K562 (cell line): ENCODE measurements at regions not wholly inside any gene's neighbourhood (a gene's known extent, or its start where the extent isn't known, plus 50 kb on each side); places are given as distances from the start of the nearest gene placed in this dataset.

Experiments
- ATAC-seq: fragments of 200-7000 bp; cut with Tn5 transposase; 3 replicates; pipeline ENCODE4 v1.9.1; 2020; ENCODE audit warnings: moderate library complexity
- BruUV-seq: library from RNA; stranded (reverse); fragments of 400-500 nt; replicated peaks from 2 replicates; lab custom pipeline; 2021; lab: Mats Ljungman, UMichigan
- CTCF ChIA-PET: fragments of 300-600 bp; formaldehyde crosslinking; extraction: SDS; loops from one replicate; lab custom pipeline; 2021; ENCODE audit warnings: low intra/inter-chr PET ratio; lab: Yijun Ruan, JAX
- POLR2A ChIA-PET: fragments of 300-600, 350-650 bp; sonication (Branson Sonifier 250); formaldehyde crosslinking; extraction: SDS; loops from one replicate; lab custom pipeline; 2021; ENCODE audit warnings: antibody characterized with exemption, inconsistent platforms; lab: Yijun Ruan, JAX
- DNase-seq, 4 experiments: peaks; one replicate each; pipeline versions ENCODE4 v3.0.0 to v3.0.0-alpha.2; 2011 to 2018; ENCODE audit warnings: low spot score in 3 of 4, mixed read lengths in 3 of 4; ENCODE audit errors: extremely low read depth in 1 of 4
- FAIRE-seq: peaks from 2 replicates; lab custom pipeline; 2011; peaks lifted over from hg19 to GRCh38; lab: Jason Lieb, UNC
- H2AFZ ChIP-seq: 2 replicates; pipeline ENCODE4 v1.6.0; 2011; ENCODE audit warnings: low read depth, low read length, control low read depth, inconsistent platforms
- H3K27ac ChIP-seq: fragments of 200-600 bp; 3 replicates; pipeline ENCODE4 v1.8.0; 2011; ENCODE audit warnings: low read depth, mild to moderate bottlenecking, control low read depth, inconsistent platforms, low read length, moderate library complexity, mixed read lengths; ENCODE audit errors: extremely low read depth
- H3K27me3 ChIP-seq, 2 experiments: fragments of 300-600 bp in 1 of 2; 2 replicates in 1 of 2; 3 replicates in 1 of 2; pipeline versions ENCODE4 v1.6.0 to v1.8.0; 2011; ENCODE audit warnings: inconsistent platforms in 2 of 2, low read length in 2 of 2, mild to moderate bottlenecking in 1 of 2, mixed read lengths in 1 of 2, moderate library complexity in 1 of 2; ENCODE audit not compliant: control insufficient read depth in 2 of 2, insufficient read depth in 2 of 2
- H3K36me3 ChIP-seq: fragments of 300-600 bp; 3 replicates; pipeline ENCODE4 v1.8.0; 2011; ENCODE audit warnings: mild to moderate bottlenecking, low read length, inconsistent platforms; ENCODE audit not compliant: control insufficient read depth, insufficient read depth
- H3K4me1 ChIP-seq, 2 experiments: fragments of 200-600 bp in 1 of 2; replicated peaks in 1 of 2; 2 replicates in 1 of 2; 3 replicates in 1 of 2; pipeline versions ENCODE4 v1.5.1 to v1.8.0; 2011; ENCODE audit warnings: inconsistent platforms in 2 of 2, low read length in 2 of 2, mild to moderate bottlenecking in 1 of 2, mixed read lengths in 1 of 2, moderate library complexity in 1 of 2; ENCODE audit not compliant: control insufficient read depth in 2 of 2, insufficient read depth in 2 of 2
- H3K4me2 ChIP-seq: 2 replicates; pipeline ENCODE4 v1.6.1; 2011; ENCODE audit warnings: low read length, control low read depth, inconsistent platforms, mixed read lengths; ENCODE audit not compliant: insufficient read depth
- H3K4me3 ChIP-seq: fragments of 200-600 bp; sonication (generic), shearing (Covaris generic); 2 replicates; pipeline ENCODE4 v1.5.1; 2016; ENCODE audit warnings: control low read depth, inconsistent platforms
- H3K79me2 ChIP-seq: fragments of 200-600 bp; 3 replicates; pipeline ENCODE4 v1.8.0; 2011; ENCODE audit warnings: low read length, inconsistent platforms; ENCODE audit not compliant: control insufficient read depth, insufficient read depth
- H3K9ac ChIP-seq, 2 experiments: 2 replicates each; pipeline versions ENCODE4 v1.6.0 to v1.6.1; 2011; ENCODE audit warnings: low read depth in 2 of 2, low read length in 2 of 2, control low read depth in 1 of 2, inconsistent platforms in 1 of 2, mild to moderate bottlenecking in 1 of 2, mixed read lengths in 1 of 2; ENCODE audit not compliant: insufficient read depth in 1 of 2
- H3K9me1 ChIP-seq: one replicate; pipeline ENCODE4 v1.6.0; 2011; ENCODE audit warnings: inconsistent platforms, mild to moderate bottlenecking, low read length, moderate library complexity; ENCODE audit not compliant: control insufficient read depth, insufficient read depth
- H3K9me3 ChIP-seq: replicated peaks from 2 replicates; pipeline ENCODE4 v1.5.1; 2011; ENCODE audit warnings: low read depth, low read length, inconsistent platforms; ENCODE audit not compliant: control insufficient read depth, insufficient read depth
- H4K20me1 ChIP-seq: replicated peaks from 2 replicates; pipeline ENCODE4 v1.6.1; 2011; ENCODE audit warnings: low read length, inconsistent platforms, mixed read lengths; ENCODE audit not compliant: control insufficient read depth, insufficient read depth
- CHD7 ChIP-seq: fragments of 200-600 bp; sonication (generic); IDR thresholded peaks from one replicate; pipeline ENCODE4 v1.6.1; 2012; ENCODE audit warnings: mild to moderate bottlenecking, low read depth, low read length, inconsistent platforms
- ZNF551 ChIP-seq: fragments of 250-450 bp; sonication (Bioruptor Pico); IDR thresholded peaks from 2 replicates; pipeline ENCODE4 v1.5.0; 2021; ENCODE audit warnings: mild to moderate bottlenecking, moderate library complexity
- WGBS: fragments of 100-300 bp; shearing (Covaris generic); methylation state at CpG from one replicate; pipeline ENCODE4 v1.1.6; 2016; ENCODE audit warnings: low coverage, mixed read lengths; ENCODE audit not compliant: insufficient coverage; ENCODE audit errors: missing lambda C conversion rate; 5-methylcytosine and 5-hydroxymethylcytosine counted together
- in situ Hi-C: fragments of 300-500 bp; cut with MboI; formaldehyde crosslinking; loops from 4 replicates; pipeline ENCODE4 v1.15.0; 2018; ENCODE audit warnings: inconsistent platforms, mixed read lengths
- intact Hi-C: fragments of 100-400 bp; cut with micrococcal nuclease; formaldehyde crosslinking; loops from 2 replicates; pipeline ENCODE4 v1.14.2; 2022
- TF ChIP-seq, protein P1 (sequence below): sonication (generic); formaldehyde crosslinking; IDR thresholded peaks from 2 replicates; pipeline ENCODE4 v1.8.0; 2022; ENCODE audit warnings: mild to moderate bottlenecking, missing genetic modification reagents

DNA sequence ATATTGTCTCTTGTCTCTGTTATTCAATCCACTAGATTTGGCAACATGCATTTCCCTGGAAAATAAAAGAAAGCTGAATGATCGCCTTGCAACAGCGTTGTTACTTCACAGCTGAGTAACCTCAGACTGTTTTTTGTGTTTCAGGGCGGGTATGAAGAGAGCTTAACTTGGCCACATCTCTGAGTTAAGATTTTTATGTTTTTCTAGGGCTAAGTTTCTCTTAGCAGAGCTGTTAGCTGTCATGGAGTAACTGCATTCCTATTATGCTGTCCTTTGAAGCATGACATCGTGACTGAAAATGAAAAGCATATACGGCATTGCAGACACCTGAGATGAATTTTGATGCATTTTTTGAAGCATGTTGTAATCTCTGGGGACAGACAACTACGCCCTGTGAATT is 1798.9 kb downstream of the PCDH7 start:
- CTCF ChIA-PET = no interaction called here
- no peak for FAIRE-seq
- H2AFZ ChIP-seq = no peak overlapping the region
- TF ChIP-seq CHD7 (no peak), ZNF551 (CRISPR knock-in tag) (no peak)
- TF ChIP-seq, protein P1, sequence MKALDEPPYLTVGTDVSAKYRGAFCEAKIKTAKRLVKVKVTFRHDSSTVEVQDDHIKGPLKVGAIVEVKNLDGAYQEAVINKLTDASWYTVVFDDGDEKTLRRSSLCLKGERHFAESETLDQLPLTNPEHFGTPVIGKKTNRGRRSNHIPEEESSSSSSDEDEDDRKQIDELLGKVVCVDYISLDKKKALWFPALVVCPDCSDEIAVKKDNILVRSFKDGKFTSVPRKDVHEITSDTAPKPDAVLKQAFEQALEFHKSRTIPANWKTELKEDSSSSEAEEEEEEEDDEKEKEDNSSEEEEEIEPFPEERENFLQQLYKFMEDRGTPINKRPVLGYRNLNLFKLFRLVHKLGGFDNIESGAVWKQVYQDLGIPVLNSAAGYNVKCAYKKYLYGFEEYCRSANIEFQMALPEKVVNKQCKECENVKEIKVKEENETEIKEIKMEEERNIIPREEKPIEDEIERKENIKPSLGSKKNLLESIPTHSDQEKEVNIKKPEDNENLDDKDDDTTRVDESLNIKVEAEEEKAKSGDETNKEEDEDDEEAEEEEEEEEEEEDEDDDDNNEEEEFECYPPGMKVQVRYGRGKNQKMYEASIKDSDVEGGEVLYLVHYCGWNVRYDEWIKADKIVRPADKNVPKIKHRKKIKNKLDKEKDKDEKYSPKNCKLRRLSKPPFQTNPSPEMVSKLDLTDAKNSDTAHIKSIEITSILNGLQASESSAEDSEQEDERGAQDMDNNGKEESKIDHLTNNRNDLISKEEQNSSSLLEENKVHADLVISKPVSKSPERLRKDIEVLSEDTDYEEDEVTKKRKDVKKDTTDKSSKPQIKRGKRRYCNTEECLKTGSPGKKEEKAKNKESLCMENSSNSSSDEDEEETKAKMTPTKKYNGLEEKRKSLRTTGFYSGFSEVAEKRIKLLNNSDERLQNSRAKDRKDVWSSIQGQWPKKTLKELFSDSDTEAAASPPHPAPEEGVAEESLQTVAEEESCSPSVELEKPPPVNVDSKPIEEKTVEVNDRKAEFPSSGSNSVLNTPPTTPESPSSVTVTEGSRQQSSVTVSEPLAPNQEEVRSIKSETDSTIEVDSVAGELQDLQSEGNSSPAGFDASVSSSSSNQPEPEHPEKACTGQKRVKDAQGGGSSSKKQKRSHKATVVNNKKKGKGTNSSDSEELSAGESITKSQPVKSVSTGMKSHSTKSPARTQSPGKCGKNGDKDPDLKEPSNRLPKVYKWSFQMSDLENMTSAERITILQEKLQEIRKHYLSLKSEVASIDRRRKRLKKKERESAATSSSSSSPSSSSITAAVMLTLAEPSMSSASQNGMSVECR (CRISPR knock-in tag) = no peak
- in situ Hi-C loops = no loop called here
- no TSS peak for BruUV-seq
- no peak overlapping the region for H3K27ac ChIP-seq
- H3K36me3 ChIP-seq = no peaks in the 10 kb centered on the region
- intact Hi-C loops = no loop called here
- WGBS = 1% methylated on average over 6 of the region's 6 CpGs
- H3K4me1 ChIP-seq = no peaks in the 10 kb centered on the region
- H3K9ac ChIP-seq = no peak overlapping the region
- no peaks in the 10 kb centered on the region for H3K9me3 ChIP-seq
- POLR2A ChIA-PET = no interaction called here
- H3K27me3 ChIP-seq = no peaks in the 10 kb centered on the region
- no peak overlapping the region for H3K4me2 ChIP-seq
- no peaks in the 10 kb centered on the region for H4K20me1 ChIP-seq
- no peaks in the 10 kb centered on the region for H3K9me1 ChIP-seq
- ATAC-seq = no peak
- H3K79me2 ChIP-seq = no peaks in the 10 kb centered on the region
- DNase-seq = no peak
- H3K4me3 ChIP-seq = no peak overlapping the region
